Stomach smooth muscle (tissue), 2 donors: ENCODE measurements at regions not wholly inside any gene's neighbourhood (a gene's known extent, or its start where the extent isn't known, plus 50 kb on each side); places are given as distances from the start of the nearest gene placed in this dataset.

Source experiments
- H3K27ac ChIP-seq: one replicate; pipeline ENCODE4 v1.7.0; 2013; ENCODE audit warnings: mild to moderate bottlenecking, low read length, inconsistent platforms
- H3K27me3 ChIP-seq, 2 donors: one replicate each; pipeline ENCODE4 v1.7.0; 2013; ENCODE audit warnings: low read length in 2 of 2; ENCODE audit not compliant: insufficient read depth in 2 of 2, control insufficient read depth in 1 of 2
- H3K36me3 ChIP-seq, 2 donors: one replicate each; pipeline ENCODE4 v1.7.0; 2013; ENCODE audit warnings: low read length in 2 of 2; ENCODE audit not compliant: control insufficient read depth in 2 of 2, insufficient read depth in 2 of 2
- H3K4me1 ChIP-seq: one replicate; pipeline ENCODE4 v1.7.0; 2013; ENCODE audit warnings: low read length; ENCODE audit not compliant: control insufficient read depth, insufficient read depth
- H3K4me3 ChIP-seq, 2 donors: one replicate each; pipeline ENCODE4 v1.7.0; 2013; ENCODE audit warnings: low read length in 2 of 2
- H3K9ac ChIP-seq, 2 donors: one replicate each; pipeline ENCODE4 v1.7.0; 2013; ENCODE audit warnings: low read length in 2 of 2, mild to moderate bottlenecking in 1 of 2
- H3K9me3 ChIP-seq, 2 donors: one replicate each; pipeline ENCODE4 v1.7.0; 2013; ENCODE audit warnings: low read length in 2 of 2; ENCODE audit not compliant: control insufficient read depth in 2 of 2
- donor health status: healthy.
- donor health status: Pancreatic carcinoma.

DNA sequence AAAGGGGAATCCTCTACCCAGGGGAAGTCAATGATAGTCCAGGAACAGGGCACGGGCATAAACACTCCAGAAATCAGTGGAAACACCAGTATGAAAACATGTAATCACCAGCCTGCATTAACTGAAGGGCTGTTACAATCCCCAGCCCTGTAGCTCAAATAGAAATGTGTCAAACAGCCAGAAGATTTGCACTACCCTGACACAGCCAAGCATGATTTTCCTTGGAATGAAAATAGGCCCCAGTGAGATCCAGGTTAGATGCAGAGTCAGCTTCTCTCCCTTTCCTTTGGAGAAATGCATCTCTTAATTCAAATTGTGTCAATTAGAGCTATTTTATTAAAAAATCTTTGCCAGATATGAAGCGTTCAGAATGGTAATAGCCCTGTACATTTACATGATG, 158.1 kb downstream of the RPS29 start:
- Histone ChIP-seq H3K4me1 (no peaks in the 10 kb centered on the region), H3K27ac (no peak overlapping the region), H3K27me3 (peaks cover 0 to 2% of the 10 kb centered on the region in 2 donors), H3K4me3 (no peak overlapping the region), H3K9me3 (peaks cover 3 to 5% of the 10 kb centered on the region in 2 donors), H3K36me3 (no peaks in the 10 kb centered on the region), H3K9ac (no peak overlapping the region)

DNA sequence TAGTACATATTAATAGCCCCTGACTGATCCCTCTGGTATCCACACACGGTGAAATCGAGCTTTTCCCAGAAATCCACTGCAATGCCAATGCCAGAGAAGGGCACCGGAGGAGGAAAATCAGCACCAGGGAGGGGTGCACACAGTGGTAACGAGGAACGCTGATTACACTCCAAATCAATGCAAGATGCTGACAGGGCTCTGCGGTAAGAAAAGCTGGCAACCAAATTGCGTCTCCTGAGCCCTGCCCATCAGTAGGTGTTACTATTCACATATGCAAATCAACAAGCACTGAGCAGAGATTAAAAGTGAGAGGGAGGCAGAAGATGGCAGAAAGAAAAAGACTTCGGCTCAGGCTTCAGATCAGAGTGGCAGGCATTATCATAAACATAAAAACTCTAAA, 159.1 kb downstream of the RPS29 start:
- Histone ChIP-seq H3K4me3 (no peak overlapping the region), H3K27me3 (peaks cover 0 to 2% of the 10 kb centered on the region in 2 donors), H3K9ac (no peak overlapping the region), H3K9me3 (peaks cover 3 to 5% of the 10 kb centered on the region in 2 donors), H3K4me1 (no peaks in the 10 kb centered on the region), H3K27ac (no peak overlapping the region), H3K36me3 (no peaks in the 10 kb centered on the region)

DNA sequence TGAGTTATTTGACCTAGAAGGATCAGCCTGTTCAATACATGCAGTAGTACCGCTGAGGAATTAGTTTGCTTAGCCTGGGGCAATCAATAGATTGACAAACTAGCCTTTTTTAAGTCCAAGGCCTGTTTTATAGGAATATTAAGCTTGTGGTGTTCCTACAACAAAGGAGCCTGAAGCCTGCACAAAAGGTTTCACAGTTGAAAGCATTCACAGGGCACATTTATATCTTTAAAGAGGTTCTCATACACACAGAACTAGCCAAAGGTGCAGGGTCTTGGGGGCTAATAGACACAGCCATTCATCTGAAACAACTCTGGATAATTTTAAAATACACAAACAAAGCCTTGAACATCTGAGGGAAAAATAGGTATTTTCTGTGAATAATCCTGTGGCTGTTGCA, 160.3 kb downstream of the RPS29 start:
- H3K4me1 ChIP-seq, result no peaks in the 10 kb centered on the region
- no peak overlapping the region for H3K9ac ChIP-seq
- no peak overlapping the region for H3K27ac ChIP-seq
- H3K9me3 ChIP-seq, result peaks cover 0 to 5% of the 10 kb centered on the region in 2 donors
- H3K36me3 ChIP-seq, result no peaks in the 10 kb centered on the region
- peaks cover 0 to 2% of the 10 kb centered on the region in 2 donors for H3K27me3 ChIP-seq
- H3K4me3 ChIP-seq, result no peak overlapping the region

DNA sequence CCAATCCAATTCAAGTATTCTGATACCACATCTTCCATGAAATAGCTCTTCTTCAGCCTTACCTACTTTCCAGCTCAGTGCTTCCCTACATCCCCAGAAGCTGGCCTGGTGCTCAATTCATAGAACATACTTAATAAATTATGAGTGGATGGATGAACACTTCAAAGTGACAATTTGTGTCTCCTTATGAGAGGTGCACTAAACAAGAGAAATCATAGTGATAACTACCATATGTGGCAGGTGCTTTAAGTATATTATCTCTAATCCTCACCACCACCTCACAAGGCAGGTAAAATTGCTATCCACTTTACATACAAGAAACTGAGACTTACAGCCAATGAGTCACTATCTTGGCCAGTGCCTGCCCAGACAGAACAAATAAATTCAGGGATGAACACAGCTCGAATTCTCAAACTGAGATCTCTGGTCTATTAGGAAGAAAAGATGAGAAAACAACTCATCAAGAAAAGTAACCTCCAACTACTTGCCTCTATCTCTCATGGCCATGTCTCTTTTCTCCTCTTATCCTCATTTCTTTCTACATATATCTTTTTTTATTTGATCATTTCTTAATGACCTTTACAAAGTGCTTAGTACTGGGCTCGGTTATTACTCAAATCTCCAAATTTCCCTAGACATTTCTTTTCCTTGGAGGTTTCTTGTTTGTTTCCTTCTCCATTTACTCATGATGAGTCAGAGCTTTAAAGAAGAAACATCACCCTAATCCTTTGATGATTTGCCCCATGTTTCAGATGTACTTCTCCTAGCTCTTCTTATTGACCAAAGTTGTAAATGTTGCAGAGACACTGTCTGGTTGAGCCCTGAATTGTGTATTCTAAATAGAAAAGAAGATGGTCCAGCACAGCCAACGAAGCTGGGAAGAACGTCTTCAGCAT, 161.5 kb downstream of the RPS29 start:
- H3K4me1 ChIP-seq, result no peaks in the 10 kb centered on the region
- peaks cover 0 to 5% of the 10 kb centered on the region in 2 donors for H3K9me3 ChIP-seq
- H3K36me3 ChIP-seq, result no peaks in the 10 kb centered on the region
- H3K27ac ChIP-seq, result no peak overlapping the region
- no peak overlapping the region for H3K9ac ChIP-seq
- H3K27me3 ChIP-seq, result peaks cover 0 to 2% of the 10 kb centered on the region in 2 donors
- no peak overlapping the region for H3K4me3 ChIP-seq

DNA sequence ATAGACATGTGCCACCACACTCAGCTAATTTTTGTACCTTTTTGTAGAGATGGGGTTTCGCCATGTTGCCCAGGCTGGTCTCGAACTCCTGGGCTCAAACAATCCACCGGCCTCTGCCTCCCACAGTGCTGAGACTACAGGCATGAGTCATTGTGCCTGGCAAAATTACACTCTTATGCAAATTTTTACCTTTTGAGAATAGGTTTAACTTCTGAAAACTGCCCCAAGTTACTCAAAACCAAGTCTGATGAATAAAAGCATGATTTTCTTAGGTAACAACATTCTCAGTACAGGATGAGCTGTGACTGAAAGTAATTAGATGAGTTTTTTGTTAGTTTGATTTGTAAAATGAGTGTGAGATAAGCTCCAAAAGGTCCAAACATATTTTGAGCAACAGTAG, 166.0 kb downstream of the RPS29 start:
- Histone ChIP-seq H3K36me3 (no peaks in the 10 kb centered on the region), H3K4me1 (no peaks in the 10 kb centered on the region), H3K27ac (no peak overlapping the region), H3K9me3 (no peaks in the 10 kb centered on the region), H3K9ac (no peak overlapping the region), H3K4me3 (no peak overlapping the region), H3K27me3 (no peaks in the 10 kb centered on the region)

DNA sequence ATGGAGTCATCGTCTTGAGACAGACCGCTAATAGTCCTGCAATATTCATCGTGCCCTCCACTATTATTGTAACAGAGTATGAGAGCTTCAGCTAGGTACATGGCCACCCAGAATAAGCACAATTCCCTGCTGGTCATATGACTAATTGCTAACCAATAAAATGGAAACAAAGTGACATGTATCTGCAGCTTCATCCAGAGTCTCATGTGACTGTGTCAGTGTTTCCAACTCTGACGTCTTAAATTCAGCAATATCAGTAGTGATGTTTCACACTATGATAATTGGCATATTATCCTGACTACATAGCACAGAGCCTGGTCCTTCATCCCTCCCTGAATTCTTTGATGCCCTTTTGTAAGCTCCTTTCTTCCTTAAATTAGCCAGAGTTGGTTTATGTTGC, 167.4 kb downstream of the RPS29 start:
- no peaks in the 10 kb centered on the region for H3K36me3 ChIP-seq
- no peak overlapping the region for H3K4me3 ChIP-seq
- H3K9ac ChIP-seq, result no peak overlapping the region
- H3K27me3 ChIP-seq, result no peaks in the 10 kb centered on the region
- H3K9me3 ChIP-seq, result no peaks in the 10 kb centered on the region
- no peaks in the 10 kb centered on the region for H3K4me1 ChIP-seq
- H3K27ac ChIP-seq, result no peak overlapping the region

DNA sequence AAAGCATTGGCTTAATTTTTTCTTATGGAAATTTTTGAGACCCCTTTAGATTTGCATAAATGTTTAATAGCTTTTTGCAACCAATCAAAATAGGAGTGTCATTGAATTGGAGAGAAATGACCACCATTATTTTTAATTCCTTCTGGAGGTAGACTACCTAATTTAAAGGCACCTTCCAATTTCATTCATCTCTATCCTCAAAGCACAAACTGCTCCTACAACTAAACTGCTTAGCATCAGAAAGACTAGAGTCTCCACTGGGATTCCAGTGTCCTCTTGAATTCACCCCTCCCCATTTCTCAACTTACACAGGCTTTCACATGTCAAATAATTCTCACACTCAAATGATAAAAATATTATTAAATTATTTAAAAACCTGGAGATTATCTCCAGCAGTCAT, 168.4 kb downstream of the RPS29 start:
- Histone ChIP-seq H3K9ac (no peak overlapping the region), H3K27me3 (no peaks in the 10 kb centered on the region), H3K4me3 (no peak overlapping the region), H3K27ac (no peak overlapping the region), H3K36me3 (no peaks in the 10 kb centered on the region), H3K4me1 (no peaks in the 10 kb centered on the region), H3K9me3 (no peaks in the 10 kb centered on the region)

DNA sequence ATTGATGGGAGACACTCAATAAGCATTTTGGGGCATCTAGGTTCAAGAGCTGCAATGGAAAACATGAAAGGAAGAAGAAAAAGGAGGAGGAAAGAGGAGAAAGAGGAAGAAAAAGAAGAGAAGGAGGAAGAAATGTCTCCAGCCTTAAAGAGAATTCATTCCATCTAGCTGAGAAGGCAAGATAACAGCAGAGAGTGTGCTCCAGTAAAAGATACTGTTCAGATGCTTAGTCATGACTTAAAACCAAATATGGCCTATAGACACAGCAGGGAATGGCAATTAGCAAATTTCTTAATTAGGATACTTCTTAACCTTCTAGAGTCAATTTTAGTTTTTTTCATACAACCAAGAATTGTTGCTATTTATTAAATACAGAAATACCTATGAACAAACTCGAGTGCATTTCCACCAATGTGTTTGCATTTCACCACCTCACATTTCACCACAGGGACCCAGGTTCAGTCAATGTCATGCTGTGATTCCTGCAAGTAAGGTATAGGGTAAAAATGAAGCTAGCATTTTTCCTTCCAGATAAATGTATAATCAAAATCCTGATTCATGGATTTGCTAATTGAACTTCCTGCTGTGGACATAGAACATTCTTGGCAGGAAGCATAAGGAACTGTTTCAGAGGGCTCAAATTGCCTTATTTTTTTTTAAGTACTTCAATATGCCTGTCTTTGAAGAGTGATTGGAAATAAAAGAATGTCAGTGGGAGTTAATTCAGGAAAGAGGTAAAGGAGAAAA, 177.8 kb downstream of the RPS29 start:
- Histone ChIP-seq H3K4me1 (no peaks in the 10 kb centered on the region), H3K9ac (no peak overlapping the region), H3K4me3 (no peak overlapping the region), H3K27ac (no peak overlapping the region), H3K36me3 (no peaks in the 10 kb centered on the region), H3K27me3 (no peaks in the 10 kb centered on the region), H3K9me3 (no peaks in the 10 kb centered on the region)

DNA sequence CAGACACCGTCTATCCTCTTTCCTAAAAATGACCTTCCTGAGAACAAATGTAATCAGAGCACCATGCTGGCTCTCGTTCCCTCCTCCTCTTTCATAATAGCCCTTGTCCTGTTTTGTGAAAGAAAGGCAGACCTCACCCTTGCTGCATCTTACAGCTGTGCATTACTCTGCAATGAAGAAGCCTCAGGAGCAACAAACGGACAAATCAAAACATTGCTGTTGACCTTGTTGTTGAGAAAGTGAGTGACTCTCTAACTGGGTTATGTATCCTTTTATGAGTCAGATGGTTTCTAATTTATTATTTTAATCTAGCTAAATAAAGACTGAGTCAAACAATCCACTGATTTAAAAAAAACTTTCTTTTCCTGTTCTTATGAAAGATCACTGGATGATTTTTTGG, 180.9 kb downstream of the RPS29 start:
- Histone ChIP-seq H3K4me1 (no peaks in the 10 kb centered on the region), H3K27ac (no peak overlapping the region), H3K36me3 (no peaks in the 10 kb centered on the region), H3K9ac (no peak overlapping the region), H3K27me3 (no peaks in the 10 kb centered on the region), H3K4me3 (no peak overlapping the region), H3K9me3 (no peaks in the 10 kb centered on the region)

DNA sequence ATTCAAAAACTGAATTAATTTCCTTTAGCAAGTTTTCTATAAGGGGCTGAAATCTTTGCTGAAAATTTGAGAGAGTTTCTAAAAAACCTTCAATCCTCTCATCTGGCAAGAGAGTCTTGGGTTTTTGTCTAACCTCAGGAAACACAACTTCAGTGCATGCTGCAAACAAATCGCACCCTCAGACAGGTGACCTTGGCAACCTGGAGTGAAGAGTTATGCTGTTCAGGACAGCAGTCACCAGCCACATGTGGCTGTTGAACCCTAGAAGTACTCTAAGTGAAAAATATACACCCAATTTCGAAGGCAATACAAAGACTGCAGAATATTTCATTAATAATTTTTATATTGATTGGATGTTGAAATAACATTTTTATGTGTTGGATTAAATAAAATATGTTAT, 184.8 kb downstream of the RPS29 start:
- Histone ChIP-seq H3K9ac (no peak overlapping the region), H3K9me3 (no peaks in the 10 kb centered on the region), H3K36me3 (no peaks in the 10 kb centered on the region), H3K4me1 (no peaks in the 10 kb centered on the region), H3K27me3 (no peaks in the 10 kb centered on the region), H3K27ac (no peak overlapping the region), H3K4me3 (no peak overlapping the region)

DNA sequence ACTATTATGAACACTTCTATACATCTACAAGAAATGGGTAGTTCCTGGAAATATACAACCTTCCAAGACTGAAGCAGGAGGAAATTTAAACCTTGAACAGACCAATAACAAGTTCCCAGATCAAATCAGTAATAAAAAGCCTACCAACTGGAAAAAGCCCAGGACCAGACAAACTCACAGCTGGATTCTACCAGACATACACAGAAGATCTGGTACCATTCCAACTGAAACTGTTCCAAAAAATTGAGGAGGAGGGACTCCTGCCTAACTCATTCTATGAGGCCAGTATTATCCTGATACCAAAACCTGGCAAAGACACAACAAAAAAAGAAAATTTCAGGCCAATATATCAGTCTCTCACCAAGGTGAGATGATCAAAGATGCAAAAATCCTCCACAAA, 189.4 kb downstream of the RPS29 start:
- H3K9ac ChIP-seq, result no peak overlapping the region
- no peaks in the 10 kb centered on the region for H3K36me3 ChIP-seq
- no peaks in the 10 kb centered on the region for H3K9me3 ChIP-seq
- H3K27ac ChIP-seq, result no peak overlapping the region
- H3K4me3 ChIP-seq, result no peak overlapping the region
- no peaks in the 10 kb centered on the region for H3K27me3 ChIP-seq
- H3K4me1 ChIP-seq, result no peaks in the 10 kb centered on the region
